ENCODE measurements at regions not wholly inside any gene's neighbourhood (a gene's known extent, or its start where the extent isn't known, plus 50 kb on each side); places are given as distances from the start of the nearest gene placed in this dataset.

DNA sequence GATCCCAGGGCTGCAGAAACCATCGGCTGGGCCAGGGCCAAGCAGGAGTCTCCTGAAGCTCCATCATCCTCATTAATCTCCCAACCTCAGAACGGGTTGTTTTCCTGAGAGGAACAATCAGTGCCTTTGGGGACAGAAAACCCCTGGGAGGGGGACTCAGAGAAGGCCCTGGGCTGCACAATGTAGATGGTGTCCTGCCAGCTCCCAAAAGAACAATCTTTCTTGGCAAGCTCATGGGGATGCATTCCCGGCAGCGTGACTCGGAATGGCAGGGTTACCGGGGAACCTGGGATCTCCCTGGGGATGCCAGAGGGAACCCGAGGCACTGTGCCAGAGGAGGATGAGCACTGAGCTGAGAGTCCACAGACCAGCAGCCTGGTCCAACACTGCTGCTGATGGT lies 72.1 kb upstream of the ATP2B2 start:
- DNase-seq: no peak

GRCh38 chr3:10580426-10580825 lies 75.0 kb upstream of the ATP2B2 start:
- H3K4me3 ChIP-seq: no peak overlapping the region
- DNase-seq: no peak
- intact Hi-C loops (cut with DNase I; ENCODE audit: low total_unique reads): no loop called here
- no peak for TF ChIP-seq POLR2AphosphoS5 (IDR thresholded peaks at IDR 0.05)
- no peak for TF ChIP-seq POLR2A (IDR thresholded peaks at IDR 0.05)
- TF ChIP-seq CTCF (IDR thresholded peaks at IDR 0.05 in 8 of 11, conservative IDR thresholded peaks at IDR 0.05 in 3 of 11): no peak
- H3K36me3 ChIP-seq: no peaks in the 10 kb centered on the region
- H3K4me1 ChIP-seq: no peaks in the 10 kb centered on the region
- H3K27ac ChIP-seq: no peak overlapping the region
- peaks cover 0 to 30% (median 0%) of the 10 kb centered on the region in 7 donors for H3K27me3 ChIP-seq (replicated peaks in 1 of 7)
- 66 to 90% (median 72%) methylated on average over 8 of the region's 8 CpGs for WGBS, 5 donors
- H3K9me3 ChIP-seq: no peaks in the 10 kb centered on the region

More for the DNA sequence above, 72.1 kb upstream of the ATP2B2 start:
- Histone ChIP-seq H3K4me1 (no peaks in the 10 kb centered on the region), H3K4me3 (no peak overlapping the region), H3K9me3 (no peaks in the 10 kb centered on the region), H3K27ac (no peak overlapping the region), H3K27me3 (replicated peaks in 1 of 7) (peaks cover 0 to 11% (median 0%) of the 10 kb centered on the region in 7 donors), H3K36me3 (no peaks in the 10 kb centered on the region)
- TF ChIP-seq POLR2AphosphoS5 (IDR thresholded peaks at IDR 0.05): no peak
- TF ChIP-seq CTCF (IDR thresholded peaks at IDR 0.05 in 8 of 11, conservative IDR thresholded peaks at IDR 0.05 in 3 of 11): no peak
- no peak for TF ChIP-seq POLR2A (IDR thresholded peaks at IDR 0.05)
- intact Hi-C loops (cut with DNase I; ENCODE audit: low total_unique reads): no loop called here
- WGBS, 5 donors: 69 to 84% (median 73%) methylated on average over 5 to 7 of the region's 7 CpGs

DNA sequence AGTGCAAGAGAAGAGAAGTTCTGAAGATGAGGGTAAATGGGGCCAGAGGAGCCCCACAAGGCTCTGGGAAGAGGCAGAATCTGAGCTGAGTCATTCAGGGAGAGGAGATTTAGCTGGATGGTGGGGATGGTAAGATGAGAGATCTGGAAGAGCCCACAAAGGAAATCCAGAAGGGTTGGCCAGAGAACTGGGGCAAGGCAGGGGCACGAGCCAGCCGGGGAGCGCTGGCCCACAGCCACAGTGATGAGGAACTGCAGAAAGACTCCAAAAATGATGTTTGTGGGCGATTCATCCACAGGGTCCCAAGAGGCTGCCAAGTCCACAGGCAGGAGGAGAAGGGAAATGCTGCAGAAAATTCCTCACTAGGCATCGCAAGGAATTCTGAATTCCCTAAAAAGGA lies 75.9 kb upstream of the ATP2B2 start:
- TF ChIP-seq CTCF (IDR thresholded peaks at IDR 0.05 in 8 of 11, conservative IDR thresholded peaks at IDR 0.05 in 3 of 11): no peak
- no peak for TF ChIP-seq POLR2A (IDR thresholded peaks at IDR 0.05)
- no peak for TF ChIP-seq POLR2AphosphoS5 (IDR thresholded peaks at IDR 0.05)
- Histone ChIP-seq H3K9me3 (no peaks in the 10 kb centered on the region), H3K36me3 (no peaks in the 10 kb centered on the region), H3K27me3 (replicated peaks in 1 of 7) (peaks cover 0 to 32% (median 0%) of the 10 kb centered on the region in 7 donors), H3K4me3 (no peak overlapping the region), H3K4me1 (no peaks in the 10 kb centered on the region), H3K27ac (no peak overlapping the region)
- intact Hi-C loops (cut with DNase I; ENCODE audit: low total_unique reads): no loop called here
- 63 to 79% (median 71%) methylated on average over 5 of the region's 5 CpGs for WGBS, 5 donors
- no peak for DNase-seq

DNA sequence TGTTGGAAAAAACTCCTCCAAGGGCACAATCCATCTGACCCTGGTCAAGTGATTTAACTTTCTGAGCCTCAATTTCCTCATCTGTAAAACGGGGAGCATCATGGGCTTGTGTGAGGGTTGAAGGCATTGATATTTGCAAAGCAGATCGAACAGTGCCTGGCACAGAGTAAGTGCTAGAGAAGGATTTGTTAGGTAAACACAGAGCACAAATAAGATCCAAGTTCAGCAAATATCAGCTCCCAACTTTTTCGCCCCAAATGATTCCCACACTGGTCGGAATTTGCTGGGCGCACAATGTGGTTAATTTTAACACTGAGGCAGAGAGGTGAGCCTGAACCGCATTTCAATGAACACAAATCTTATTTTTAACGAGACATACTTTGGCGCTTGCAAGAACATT lies 76.3 kb upstream of the ATP2B2 start:
- H3K4me3 ChIP-seq: no peak overlapping the region
- WGBS, 5 donors: 82 to 94% (median 86%) methylated on average over 8 of the region's 8 CpGs
- TF ChIP-seq CTCF (IDR thresholded peaks at IDR 0.05 in 8 of 11, conservative IDR thresholded peaks at IDR 0.05 in 3 of 11) (no peak), POLR2A (IDR thresholded peaks at IDR 0.05) (no peak), POLR2AphosphoS5 (IDR thresholded peaks at IDR 0.05) (no peak)
- no peak for DNase-seq
- no peaks in the 10 kb centered on the region for H3K36me3 ChIP-seq
- H3K9me3 ChIP-seq: no peaks in the 10 kb centered on the region
- H3K27ac ChIP-seq: no peak overlapping the region
- H3K4me1 ChIP-seq: no peaks in the 10 kb centered on the region
- peaks cover 0 to 36% (median 0%) of the 10 kb centered on the region in 7 donors for H3K27me3 ChIP-seq (replicated peaks in 1 of 7)
- intact Hi-C loops (cut with DNase I; ENCODE audit: low total_unique reads): no loop called here
